HL-60 (cell line): ENCODE measurements at regions not wholly inside any gene's neighbourhood (a gene's known extent, or its start where the extent isn't known, plus 50 kb on each side); places are given as distances from the start of the nearest gene placed in this dataset.

Source experiments
- DNase-seq, 2 experiments: peaks; one replicate each; pipeline ENCODE4 v3.0.0-alpha.2; 2010 to 2020; ENCODE audit warnings: low read depth in 1 of 2, low spot score in 1 of 2
- H3K27ac ChIP-seq: fragments of 250-450 bp; sonication (Bioruptor Pico); replicated peaks from 2 replicates; pipeline ENCODE4 v1.5.1; 2020; ENCODE audit warnings: mild to moderate bottlenecking, moderate library complexity
- H3K27me3 ChIP-seq: fragments of 250-450 bp; sonication (Bioruptor Pico); 2 replicates; pipeline ENCODE4 v1.5.1; 2021; ENCODE audit warnings: mild to moderate bottlenecking, moderate library complexity; ENCODE audit not compliant: insufficient read depth, poor library complexity, severe bottlenecking
- H3K4me3 ChIP-seq: replicated peaks from 2 replicates; pipeline ENCODE4 v1.5.1; 2011; ENCODE audit warnings: mild to moderate bottlenecking, control low read depth, low read length; ENCODE audit not compliant: insufficient read depth
- GABPA ChIP-seq: IDR thresholded peaks from 2 replicates; pipeline ENCODE4 v1.6.1; 2012; ENCODE audit warnings: low read depth
- POLR2AphosphoS5 ChIP-seq: IDR thresholded peaks from 2 replicates; pipeline ENCODE4 v1.6.1; 2012; ENCODE audit warnings: low read depth
- REST ChIP-seq: IDR thresholded peaks from 2 replicates; pipeline ENCODE4 v1.6.1; 2012; ENCODE audit warnings: low read depth; ENCODE audit not compliant: insufficient replicate concordance
- SPI1 ChIP-seq: IDR thresholded peaks from 2 replicates; pipeline ENCODE4 v1.6.1; 2012; ENCODE audit warnings: low read depth, mild to moderate bottlenecking, borderline replicate concordance
- TF ChIP-seq, protein P1 (sequence below): IDR thresholded peaks from one replicate; pipeline ENCODE4 v1.5.1; 2011; ENCODE audit warnings: low read length, control low read depth, inconsistent platforms; ENCODE audit not compliant: insufficient read depth

- Histone ChIP-seq H3K4me3 (no peak overlapping the region), H3K27me3 (no peaks in the 10 kb centered on the region), H3K27ac (no peak overlapping the region)
- DNase-seq: no peak
- TF ChIP-seq SPI1: no peak
- TF ChIP-seq REST: no peak
- no peak for TF ChIP-seq POLR2AphosphoS5
- TF ChIP-seq GABPA: no peak
- TF ChIP-seq, protein P1, sequence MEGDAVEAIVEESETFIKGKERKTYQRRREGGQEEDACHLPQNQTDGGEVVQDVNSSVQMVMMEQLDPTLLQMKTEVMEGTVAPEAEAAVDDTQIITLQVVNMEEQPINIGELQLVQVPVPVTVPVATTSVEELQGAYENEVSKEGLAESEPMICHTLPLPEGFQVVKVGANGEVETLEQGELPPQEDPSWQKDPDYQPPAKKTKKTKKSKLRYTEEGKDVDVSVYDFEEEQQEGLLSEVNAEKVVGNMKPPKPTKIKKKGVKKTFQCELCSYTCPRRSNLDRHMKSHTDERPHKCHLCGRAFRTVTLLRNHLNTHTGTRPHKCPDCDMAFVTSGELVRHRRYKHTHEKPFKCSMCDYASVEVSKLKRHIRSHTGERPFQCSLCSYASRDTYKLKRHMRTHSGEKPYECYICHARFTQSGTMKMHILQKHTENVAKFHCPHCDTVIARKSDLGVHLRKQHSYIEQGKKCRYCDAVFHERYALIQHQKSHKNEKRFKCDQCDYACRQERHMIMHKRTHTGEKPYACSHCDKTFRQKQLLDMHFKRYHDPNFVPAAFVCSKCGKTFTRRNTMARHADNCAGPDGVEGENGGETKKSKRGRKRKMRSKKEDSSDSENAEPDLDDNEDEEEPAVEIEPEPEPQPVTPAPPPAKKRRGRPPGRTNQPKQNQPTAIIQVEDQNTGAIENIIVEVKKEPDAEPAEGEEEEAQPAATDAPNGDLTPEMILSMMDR: no peak
Observed at GRCh38 chr15:67892559-67893377, 52.9 kb upstream of the RNU6-1 start.

GRCh38 chr15:67895237-67895636 is 55.4 kb upstream of the RNU6-1 start:
- H3K27me3 ChIP-seq: no peaks in the 10 kb centered on the region
- no peak overlapping the region for H3K4me3 ChIP-seq
- TF ChIP-seq, protein P1: no peak
- TF ChIP-seq GABPA: no peak
- TF ChIP-seq REST: no peak
- no peak for TF ChIP-seq POLR2AphosphoS5
- TF ChIP-seq SPI1: no peak
- DNase-seq: no peak
- H3K27ac ChIP-seq: no peak overlapping the region

DNA sequence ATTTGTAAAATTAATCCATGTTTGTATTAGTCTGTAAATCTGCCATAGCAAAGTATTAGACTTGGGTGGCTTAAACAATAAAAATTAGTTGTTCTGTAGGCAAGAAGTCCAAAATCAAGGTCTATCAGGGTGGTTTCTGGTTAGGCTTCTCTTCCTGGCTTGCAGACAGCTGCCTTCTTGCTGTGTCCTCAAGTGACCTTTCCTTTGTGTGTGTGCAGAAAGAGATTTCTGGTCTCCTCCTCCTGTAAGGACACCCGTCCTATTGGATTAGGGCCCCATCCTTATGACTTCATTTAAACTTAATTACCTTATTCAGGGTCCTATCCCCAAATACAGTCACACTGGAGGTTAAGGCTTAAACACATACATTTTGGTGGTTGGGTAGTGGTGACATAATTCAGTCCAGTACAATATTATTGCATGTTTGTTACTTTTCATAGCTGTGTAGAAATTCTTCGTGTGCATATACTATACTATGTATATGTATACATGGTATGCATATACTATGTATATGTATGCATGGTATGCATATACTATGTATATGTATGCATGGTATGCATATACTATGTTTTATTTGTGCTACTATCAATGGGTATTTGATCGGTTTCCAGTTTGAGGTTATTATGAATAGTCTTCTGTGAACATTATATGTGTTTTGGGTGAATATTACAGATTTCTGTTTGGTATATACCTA is 57.9 kb upstream of the RNU6-1 start:
- TF ChIP-seq, protein P1: no peak
- TF ChIP-seq POLR2AphosphoS5: no peak
- TF ChIP-seq REST: no peak
- no peak for TF ChIP-seq SPI1
- no peak for TF ChIP-seq GABPA
- no peaks in the 10 kb centered on the region for H3K27me3 ChIP-seq
- H3K4me3 ChIP-seq: no peak overlapping the region
- H3K27ac ChIP-seq: no peak overlapping the region
- DNase-seq: no peak
